ENCODE measurements at regions not wholly inside any gene's neighbourhood (a gene's known extent, or its start where the extent isn't known, plus 50 kb on each side); places are given as distances from the start of the nearest gene placed in this dataset.

DNA sequence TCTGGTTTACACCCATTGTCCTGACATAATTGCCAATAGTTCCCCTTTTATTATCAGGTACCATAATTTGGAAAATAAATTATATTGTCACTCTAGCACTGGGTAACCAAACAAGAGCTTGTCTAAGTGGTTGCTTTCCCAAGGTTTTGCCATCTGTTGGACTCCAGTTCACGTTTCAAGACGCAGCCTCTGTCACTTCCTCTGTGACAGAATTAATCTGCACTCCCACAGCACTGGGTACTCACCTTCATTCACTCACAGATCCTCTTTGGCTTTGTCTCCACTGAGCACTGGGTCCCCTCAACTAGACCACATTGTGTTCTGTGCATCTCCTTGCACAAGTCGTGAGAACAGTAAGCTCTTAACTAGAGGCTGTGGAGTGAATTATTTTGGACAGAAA lies 123.6 kb upstream of the JUN start:
- TF ChIP-seq, protein P1, sequence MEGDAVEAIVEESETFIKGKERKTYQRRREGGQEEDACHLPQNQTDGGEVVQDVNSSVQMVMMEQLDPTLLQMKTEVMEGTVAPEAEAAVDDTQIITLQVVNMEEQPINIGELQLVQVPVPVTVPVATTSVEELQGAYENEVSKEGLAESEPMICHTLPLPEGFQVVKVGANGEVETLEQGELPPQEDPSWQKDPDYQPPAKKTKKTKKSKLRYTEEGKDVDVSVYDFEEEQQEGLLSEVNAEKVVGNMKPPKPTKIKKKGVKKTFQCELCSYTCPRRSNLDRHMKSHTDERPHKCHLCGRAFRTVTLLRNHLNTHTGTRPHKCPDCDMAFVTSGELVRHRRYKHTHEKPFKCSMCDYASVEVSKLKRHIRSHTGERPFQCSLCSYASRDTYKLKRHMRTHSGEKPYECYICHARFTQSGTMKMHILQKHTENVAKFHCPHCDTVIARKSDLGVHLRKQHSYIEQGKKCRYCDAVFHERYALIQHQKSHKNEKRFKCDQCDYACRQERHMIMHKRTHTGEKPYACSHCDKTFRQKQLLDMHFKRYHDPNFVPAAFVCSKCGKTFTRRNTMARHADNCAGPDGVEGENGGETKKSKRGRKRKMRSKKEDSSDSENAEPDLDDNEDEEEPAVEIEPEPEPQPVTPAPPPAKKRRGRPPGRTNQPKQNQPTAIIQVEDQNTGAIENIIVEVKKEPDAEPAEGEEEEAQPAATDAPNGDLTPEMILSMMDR (IDR thresholded peaks at IDR 0.05) = no peak
- TF ChIP-seq POLR2A (IDR thresholded peaks at IDR 0.05) = no peak
